ENCODE measurements at regions not wholly inside any gene's neighbourhood (a gene's known extent, or its start where the extent isn't known, plus 50 kb on each side); places are given as distances from the start of the nearest gene placed in this dataset.
"Not testable (repeated sequence)": the region's sequence is repeated elsewhere in the genome, so short reads cannot be mapped to it uniquely, and the experiment has no call there.

DNA sequence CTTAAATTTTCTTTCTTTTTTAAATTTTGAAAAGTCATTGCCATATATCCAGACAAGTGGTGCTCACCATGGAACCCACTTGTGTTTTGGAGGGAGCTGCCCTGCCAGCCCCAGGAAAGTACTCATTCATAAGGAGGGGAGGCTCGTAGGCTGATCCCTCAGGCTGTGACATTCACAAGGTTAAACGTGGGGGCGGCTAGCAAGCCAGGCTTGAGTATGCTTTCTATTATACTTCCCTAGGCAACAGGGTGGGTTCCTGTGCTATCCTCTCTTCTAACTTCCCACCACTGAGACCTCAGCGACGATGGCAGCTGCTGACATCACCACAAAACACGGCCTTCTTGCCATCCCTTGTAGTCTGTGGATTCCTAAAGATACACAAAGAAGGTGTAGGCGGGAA lies 160.5 kb upstream of the C2CD4B start:
- DNase-seq = no peak

DNA sequence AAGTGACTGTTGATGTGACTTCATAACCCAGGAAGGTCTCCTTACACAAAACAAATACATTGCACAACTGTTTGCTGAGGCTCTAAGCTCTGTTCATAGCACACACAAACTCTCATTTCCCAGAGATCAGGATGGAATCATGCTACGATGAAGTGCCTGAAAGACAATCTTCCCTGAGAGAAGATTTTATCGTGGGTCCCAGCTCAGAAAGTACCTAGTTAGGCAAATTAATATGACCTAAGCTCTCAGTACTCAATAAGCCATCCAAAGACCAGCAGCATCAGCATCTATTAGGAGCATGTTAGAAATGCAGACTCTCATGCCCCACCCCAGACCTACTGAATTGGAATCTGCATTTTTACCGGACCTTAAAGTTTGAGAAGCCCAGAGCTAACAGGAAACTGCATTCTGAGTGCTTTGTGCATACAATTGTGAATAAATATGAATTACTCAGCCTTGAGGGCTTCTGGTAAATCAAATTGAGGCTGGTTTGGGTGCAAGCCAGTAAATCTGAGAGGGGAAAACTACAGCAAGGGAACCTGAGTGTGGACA lies 161.5 kb upstream of the C2CD4B start:
- no peak for DNase-seq

DNA sequence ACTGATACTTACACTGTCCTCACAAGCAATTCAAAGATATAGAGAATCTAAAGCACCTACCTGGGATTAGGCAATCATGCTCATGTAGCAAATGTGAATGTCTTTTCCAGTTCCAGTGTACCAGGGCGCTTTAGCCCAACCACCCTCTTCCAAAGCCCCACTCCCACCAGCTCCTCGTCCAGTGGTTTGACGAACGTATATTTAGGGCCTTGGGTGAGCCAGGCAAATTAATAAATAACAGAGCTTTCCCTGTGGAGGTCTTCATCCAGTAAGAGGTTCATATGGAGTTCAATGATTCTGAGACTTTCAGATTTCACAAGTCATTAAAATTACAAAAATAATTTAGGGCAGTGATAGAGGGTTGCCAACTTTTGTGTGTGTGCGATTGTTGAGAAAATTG lies 162.3 kb upstream of the C2CD4B start:
- DNase-seq = no peak

DNA sequence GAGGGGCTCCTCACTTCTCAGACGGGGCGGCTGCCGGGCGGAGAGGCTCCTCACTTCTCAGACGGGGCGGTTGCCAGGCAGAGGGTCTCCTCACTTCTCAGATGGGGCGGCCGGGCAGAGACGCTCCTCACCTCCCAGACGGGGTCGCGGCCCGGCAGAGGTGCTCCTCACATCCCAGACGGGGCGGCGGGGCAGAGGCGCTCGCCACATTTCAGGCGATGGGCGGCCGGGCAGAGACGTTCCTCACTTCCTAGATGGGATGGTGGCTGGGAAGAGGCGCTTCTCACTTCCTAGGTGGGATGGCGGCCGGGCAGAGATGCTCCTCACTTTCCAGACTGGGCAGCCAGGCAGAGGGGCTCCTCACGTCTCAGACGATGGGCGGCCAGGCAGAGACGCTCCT lies 167.4 kb upstream of the C2CD4B start:
- DNase-seq = not testable (repeated sequence)

DNA sequence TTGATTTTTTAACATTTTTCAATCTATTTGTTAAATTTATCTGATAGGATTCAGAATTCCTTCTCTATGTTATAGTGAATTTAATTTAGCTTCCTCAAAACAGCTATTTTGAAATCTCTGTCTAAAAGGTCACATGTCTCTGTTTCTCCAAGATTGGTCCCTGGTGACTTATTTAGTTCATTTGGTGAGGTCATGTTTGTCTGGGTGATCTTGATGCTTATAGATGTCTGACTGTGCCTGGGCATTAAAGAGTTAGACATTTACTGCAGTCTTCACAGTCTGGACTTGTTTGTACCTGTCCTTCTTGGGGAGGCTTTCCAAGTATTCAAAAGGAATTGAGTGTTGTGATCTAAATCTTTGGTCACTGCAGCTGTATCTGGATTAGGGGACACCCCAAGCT lies 169.5 kb upstream of the C2CD4B start:
- DNase-seq = no peak

DNA sequence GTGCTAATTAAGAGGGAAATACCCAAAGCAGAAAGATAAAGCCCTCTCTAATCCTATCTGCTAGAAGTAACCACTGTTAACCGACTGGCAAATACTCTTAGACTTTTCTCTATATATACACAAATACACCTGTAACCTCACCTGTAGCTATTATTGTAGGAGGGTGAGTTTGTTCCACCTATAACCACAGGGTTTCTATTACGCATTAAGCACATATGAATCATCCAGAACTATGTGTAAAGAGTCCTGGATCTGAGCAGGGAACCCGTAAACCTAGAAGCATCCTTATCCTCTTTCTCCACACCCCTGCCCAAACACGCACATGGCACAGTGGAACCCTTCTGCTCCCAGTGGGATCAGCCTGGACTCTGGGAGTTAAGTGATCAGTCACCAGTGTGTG lies 172.8 kb upstream of the C2CD4B start:
- DNase-seq = no peak

DNA sequence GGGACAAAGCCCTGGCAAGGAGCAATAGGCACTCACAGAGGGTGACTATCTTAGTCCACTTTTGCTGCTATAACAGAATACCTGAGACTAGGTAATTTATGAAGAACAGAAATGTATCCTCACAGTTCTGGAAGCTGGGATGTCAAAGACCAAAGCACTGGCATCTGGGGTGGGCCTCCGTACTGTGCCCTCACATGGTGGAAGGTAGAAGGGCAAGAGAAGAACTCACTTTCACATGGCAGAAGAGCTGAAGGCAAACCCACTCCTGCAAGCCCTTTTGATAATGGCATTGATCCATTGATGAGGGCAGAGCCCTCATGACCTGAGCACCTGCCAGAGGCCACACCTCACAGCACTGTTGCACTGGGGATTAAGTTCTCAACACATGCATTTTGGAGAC lies 173.4 kb upstream of the C2CD4B start:
- peak; percentile 1 for DNase-seq

DNA sequence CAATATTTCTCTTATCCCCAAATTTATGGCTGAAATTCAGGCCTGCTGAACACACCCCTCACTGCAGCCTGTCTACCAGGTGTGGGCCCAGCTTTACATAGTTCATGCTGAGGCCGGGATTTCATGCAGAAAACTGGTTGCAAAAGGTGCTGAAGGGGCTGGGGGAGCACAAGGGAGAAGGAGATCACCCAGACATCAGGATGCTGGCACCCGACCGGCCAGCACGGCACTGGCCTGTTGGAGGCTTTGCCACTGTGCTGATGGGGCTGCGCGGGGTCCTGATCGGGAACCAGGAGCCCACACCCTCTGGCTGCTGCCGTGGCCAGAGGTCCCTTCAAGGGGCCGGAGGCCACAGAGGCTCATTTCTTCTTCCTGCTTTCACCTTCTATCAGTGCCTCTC lies 177.9 kb upstream of the C2CD4B start:
- DNase-seq = no peak

DNA sequence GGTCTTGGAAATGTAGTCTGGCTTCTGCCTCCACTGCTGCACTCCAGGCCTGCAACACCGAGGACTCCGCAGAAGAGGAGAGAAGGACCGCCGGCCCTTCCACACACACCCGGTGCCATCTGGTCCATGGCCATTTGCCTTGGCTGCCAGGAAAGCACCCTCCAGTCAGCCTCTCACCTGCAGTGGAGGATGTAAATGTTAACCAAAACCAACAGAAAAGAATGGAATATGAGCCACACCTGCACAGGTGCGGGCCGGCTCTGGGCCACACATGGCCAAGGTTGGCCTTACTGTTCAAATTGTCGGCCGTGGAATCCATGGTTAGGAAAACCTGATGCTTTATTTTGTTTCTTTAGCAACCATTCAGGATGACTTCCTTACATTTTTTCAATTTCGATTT lies 178.3 kb upstream of the C2CD4B start:
- DNase-seq = no peak

DNA sequence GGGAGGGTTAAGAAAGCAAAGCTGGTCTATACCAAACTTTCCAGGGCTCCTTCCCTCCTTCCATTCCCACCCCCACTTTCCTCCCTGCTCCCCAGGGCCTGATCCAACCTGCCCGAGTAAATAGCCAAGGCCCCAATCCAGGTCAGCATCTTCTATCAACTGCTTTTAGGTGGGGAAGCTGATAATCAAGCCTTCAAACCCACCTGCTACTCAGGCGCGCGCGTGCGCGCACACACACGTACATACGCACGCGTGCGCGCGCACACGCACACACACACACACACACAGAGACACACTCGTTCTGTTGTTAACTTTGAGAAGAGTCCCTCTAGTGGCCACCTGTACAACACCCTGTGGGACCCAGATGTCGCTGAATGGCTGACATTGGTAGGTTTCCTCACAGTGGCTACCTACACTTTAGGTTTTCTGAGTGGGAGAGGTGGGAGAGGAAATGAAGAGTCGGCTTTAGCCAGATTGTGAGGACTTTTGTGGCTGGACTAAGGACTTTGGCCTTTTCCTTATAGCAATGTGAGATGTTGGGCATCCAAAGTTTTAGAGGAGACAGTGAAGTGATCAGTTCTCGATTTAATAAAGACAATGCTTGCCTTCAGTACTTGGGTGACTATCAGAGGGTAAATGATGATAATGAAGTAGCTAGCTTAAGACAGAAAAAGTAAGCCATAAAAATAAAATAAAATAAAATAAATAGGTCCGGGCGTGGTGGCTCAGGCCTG lies 179.9 kb upstream of the C2CD4B start:
- DNase-seq = peak; percentile 17

DNA sequence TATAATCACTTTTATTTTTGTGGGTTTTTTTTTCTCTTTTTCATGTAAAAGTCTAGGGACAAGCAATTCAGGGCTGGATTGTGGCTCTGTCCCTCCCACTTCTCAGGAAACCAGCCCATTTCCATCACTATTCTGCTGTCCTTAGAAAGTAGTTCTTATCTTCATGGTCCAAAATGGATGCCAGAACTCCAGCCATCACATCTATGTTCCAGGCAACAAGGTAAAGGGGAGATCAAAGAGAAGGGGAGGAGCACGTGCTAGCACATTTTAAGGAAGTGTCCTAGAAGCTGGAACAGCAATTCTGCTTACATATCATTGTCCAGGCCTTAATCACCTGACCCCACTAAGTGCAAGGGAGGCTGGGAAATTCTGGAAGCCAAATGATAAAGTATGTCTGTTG lies 181.1 kb upstream of the C2CD4B start:
- DNase-seq = no peak

DNA sequence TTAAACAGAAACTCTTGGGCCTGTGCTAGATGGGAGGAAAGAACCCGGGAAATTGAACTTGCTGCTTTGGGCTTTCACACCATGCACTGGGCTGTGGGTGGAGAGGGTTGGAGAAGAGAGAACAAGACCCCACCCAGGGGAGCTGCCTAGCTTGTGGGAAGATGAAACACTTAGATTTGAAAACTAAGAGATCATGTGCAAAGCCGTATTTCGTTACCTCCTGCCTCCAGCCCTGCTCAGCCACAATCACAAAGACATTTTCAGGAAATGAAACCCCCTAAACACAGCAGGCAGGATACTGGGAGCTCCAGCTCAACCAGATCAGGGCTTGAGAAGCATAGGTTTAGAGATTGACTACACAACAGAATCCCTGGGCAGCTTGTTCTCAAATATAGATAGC lies 183.0 kb upstream of the C2CD4B start:
- no peak for DNase-seq

DNA sequence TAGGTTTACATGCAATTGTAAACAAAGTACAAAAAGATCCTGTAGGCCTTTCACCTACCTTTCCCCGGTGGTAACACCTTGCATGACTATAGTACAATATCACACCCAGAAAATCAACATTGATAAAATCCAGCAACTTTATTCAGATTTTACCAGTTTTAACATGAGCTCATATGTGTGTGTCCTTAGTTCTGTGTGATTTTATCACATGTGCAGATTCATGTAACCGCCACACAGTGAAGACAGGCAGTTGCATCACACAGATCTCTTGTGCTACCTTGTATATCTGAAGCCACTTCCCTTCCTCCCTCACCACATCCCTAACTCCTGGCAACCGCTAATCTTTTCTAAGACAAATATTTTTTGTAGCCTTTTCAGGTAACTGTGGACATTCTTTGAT lies 183.5 kb upstream of the C2CD4B start:
- no peak for DNase-seq

DNA sequence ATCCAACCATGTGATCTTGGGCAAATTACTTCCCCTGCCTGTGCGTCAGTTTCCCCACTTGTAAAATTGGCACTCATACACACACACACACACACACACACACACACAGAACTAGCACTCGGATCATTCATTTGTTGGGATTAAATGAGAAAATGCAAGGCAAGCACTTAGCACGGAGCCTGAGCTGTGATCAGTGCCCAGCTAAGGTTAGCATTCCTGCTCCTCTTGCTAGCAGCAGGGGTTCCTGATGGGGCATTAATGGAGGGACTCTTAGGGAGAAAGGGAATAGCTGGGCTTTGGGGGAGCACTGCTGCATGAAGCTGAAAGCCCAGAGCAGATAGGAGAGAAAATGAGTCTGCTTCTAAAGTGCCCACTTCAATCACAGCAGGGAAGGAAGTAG lies 187.7 kb upstream of the C2CD4B start:
- peak; percentile 6 for DNase-seq

DNA sequence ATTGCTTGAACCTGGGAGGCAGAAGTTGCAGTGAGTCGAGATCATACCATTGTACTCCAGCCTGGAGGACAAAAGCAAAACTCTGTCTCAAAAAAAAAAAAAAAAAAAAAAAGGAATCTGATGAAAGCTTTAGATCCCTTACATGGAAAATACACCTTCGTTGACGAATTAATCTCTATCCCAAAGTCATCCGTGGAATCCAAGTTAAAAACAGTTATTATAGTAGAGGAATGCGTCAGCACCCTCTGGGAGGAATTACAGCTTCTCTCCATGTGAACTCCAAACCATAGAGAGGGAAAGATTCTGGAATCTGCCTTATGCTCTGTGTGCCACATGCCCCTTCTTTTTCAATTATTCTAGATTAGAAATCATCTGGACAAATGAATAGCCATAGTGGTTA lies 192.3 kb upstream of the C2CD4B start:
- DNase-seq = no peak

DNA sequence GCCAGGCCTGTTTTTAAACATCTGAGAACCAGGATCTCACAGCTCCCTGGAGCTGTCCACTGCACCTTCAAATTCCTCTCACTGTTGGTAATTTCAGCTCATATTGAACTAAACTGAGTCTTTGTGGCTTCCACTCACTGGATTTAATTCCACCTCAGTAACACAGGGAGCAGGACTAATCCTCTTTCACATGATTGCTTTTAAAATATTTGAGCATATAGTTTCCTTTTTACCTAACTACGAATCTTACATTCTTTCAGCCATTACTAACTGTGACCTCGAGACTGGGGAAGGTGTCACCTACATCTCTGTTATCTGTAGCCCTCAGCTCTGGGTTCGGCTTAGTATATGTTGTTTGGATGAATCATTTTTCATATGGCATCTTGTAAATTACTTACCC lies 194.3 kb upstream of the C2CD4B start:
- no peak for DNase-seq

DNA sequence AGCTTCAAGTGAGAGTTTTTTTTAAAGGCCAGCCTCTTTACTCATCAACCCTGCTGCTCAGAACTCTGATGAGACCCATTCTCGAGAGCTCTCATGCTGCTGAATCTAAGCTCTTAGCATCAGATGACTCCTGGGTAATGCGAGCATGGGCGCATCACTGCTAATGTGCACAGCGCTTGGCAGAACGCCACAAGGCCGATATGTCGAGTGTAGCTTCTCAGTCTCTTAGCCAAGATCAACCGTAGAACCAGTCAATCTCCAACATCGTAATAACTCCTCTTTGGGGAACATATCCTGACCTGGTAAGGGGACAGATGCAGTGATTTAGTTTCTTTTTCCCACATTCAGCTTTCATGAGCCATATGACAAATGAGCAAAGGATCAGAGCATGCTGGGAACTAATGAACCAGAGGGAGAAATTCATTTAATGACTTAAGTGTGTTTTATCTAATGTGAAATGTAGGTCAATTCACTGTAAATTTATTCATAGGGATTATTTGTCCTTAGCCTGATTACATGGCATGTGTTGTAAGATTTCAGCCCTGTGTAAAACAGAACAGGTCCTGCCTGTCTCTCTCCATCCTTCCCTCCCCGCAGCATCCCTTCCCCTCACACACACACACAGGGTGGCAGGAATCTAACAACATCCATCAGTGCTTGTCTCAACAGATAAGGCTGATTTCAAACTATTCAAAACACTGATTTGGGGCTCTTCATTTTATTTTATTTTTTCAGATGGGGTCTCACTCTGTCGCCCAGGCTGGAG lies 195.4 kb upstream of the C2CD4B start:
- peak; percentile 83 for DNase-seq

DNA sequence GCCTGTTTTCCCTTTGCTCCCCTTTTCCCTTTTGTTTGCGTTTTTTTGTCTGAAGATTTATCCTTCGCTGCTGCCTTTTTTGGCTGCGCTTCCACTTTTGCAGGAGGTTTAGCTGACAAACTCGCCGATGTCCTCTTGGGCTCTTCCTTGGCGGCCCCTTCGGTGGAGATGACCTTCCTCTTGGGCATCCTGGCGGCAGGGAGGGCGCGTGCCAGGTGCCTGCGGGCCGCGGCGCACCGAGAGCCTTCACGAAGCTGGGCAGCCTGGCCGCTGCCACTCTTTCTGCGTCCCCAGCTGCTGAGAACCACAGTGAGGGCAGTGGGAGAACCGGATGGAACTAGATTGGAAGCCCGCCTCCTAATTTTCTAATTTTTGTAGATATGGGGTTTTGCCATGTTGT lies 197.1 kb upstream of the C2CD4B start:
- no peak for DNase-seq

DNA sequence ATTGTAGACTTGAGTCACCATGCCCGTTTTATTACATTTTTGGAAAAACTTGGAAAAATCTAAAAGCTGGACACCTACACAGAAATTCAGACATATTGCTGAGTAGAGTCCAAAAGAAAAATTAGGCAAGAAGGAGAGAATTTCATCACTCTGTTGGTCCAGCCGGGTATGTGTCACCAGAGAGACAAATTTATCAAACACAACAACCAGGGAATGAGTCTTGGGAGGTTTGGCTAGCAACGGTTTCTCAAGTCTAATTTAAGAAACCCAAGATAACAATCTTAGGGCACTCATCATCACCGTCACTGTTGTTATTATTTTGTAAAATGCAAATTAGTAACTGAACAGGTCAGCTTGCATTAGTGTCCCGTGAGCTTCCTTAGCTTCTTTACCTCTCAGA lies 197.5 kb upstream of the C2CD4B start:
- no peak for DNase-seq

DNA sequence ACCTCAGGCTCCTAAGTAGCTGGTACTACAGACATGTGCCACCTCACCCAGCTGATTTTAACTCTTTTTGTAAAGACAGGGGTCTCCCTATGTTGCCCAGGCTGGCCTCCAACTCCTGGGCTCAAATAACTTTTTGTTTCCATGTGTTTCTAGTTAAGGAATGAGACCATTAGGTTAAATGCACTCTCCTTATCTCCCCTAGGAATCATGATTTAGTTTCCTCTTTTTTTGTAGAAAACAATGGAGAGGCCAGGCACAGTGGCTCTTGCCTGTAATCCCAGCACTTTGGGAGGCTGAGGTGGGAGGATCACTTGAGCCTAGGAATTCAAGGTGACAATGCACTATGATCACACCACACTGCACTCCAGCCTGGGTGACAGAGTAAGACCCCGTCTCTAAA lies 198.8 kb upstream of the C2CD4B start:
- DNase-seq = no peak

DNA sequence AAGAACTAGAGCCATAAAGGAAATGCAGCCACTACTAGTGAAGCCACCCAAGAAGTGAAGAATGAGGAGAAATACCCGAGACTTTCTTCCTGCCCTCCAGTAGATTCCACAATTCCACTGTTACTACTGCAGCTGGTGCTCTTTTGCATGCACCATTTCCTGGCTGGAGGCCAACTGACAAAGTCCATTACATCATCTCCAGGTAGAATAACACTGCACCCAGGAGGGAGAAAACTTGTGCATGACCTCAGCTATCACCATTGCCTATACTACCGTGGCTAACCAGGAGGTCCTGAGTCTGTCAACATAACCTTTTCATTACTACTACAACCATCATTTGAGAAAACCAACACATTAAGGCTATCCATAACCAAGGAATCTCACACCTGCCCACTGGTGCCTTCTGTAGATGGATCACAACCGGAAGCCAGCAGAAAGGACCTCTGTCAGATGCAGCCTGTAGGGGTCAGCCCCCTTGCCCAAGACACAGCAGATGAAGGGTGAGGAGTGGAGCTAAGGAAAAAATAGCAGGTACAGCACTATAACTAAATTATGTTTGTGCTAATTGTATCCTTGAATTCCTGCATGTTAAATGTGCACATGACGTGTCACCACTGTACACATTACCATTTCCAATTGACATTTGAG lies 200.8 kb upstream of the C2CD4B start:
- peak; percentile 67 for DNase-seq

DNA sequence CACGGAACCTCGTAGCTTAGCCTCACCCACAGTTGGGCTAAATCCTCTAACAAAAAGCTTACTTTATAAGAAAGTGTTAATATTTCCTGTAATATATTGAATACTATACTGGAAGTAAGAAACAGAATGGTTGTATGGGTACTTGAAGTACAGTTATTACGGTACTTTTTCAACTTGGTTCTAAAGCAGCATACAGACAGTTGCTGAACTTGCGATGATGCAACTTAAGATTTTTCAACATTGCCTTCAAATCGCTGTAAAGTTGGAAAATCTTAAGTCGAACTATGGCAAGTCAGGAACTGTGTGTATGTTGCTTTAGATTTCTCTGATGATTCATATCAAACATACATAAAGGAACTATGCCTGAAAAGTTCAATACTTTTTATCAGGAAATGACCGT lies 204.4 kb upstream of the C2CD4B start:
- no peak for DNase-seq

DNA sequence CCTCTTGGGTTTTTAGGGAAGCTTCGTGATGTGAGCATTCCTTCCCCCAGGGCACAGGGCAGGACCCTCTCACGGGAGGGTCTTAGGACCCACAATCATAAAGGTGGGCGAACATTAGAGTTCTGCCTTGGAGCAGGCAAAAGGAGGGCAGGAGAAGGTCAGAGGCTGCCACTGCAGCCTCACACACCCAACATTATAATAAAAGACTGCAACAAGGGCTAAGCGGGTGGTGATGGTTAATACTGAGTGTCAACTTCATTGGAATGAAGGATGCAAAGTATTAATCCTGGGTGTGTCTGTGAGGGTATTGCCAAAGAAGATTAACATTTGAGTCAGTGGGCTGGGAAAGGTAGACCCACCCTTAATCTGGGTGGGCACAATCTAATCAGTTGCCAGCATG lies 206.6 kb upstream of the C2CD4B start:
- DNase-seq = not testable (repeated sequence)

Measured in NCI-H345 (cell line).